ENCODE measurements at regions not wholly inside any gene's neighbourhood (a gene's known extent, or its start where the extent isn't known, plus 50 kb on each side); places are given as distances from the start of the nearest gene placed in this dataset.

DNA sequence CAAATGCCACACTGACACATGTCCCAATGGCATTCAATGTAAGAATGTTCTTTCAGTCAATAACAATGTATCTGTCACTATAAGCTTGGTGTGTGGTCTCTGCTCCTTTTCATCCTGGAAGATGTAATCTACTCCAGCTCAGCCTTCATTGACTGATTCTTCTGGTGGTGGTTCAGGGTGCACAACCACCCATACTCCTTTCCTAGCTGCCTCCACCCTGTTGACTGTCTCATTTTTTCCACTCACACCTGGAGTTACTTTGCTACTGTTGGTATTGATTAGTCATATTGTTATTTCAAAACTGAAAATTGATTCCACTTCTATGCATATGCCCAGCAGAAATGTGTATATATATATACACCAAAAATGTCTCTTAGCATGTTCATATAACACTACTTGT lies 140.5 kb downstream of the ASB9 start:
- in situ Hi-C loops (cut with HindIII; ENCODE audit: low pct_ligation_motif_present, low pct_unique_long_range_greater_than_20kb, low sequenced_read_pairs) = no loop called here
- DNase-seq = no peak

- DNase-seq = no peak
- in situ Hi-C loops (cut with HindIII; ENCODE audit: low pct_ligation_motif_present, low pct_unique_long_range_greater_than_20kb, low sequenced_read_pairs) = no loop called here
Observed at GRCh38 chrX:15128861-15129260, 141.0 kb downstream of the ASB9 start.

GRCh38 chrX:15127010-15127409 lies 142.9 kb downstream of the ASB9 start:
- in situ Hi-C loops (cut with HindIII; ENCODE audit: low pct_ligation_motif_present, low pct_unique_long_range_greater_than_20kb, low sequenced_read_pairs) = no loop called here
- DNase-seq = no peak

DNA sequence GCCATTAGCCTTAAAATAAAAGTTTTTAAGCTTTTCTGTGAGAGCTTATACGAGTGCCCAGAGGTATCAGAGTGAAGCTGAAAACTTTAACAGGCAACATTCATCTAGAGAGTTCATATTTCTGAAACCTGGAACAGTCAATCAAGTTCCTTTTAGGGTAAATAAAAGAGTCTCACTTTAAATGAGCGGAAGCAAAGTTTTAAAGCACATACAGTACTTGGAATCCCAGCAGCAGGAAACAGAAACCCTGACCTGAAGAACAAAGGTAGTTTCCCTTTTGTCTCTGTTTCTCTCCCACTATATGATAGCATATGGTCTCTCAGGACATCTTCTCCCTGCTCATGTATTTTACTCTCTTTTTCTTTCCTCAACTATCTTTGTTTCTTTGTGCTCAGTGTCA lies 153.0 kb downstream of the ASB9 start:
- no peak for DNase-seq
- in situ Hi-C loops (cut with HindIII; ENCODE audit: low pct_ligation_motif_present, low pct_unique_long_range_greater_than_20kb, low sequenced_read_pairs) = no loop called here

DNA sequence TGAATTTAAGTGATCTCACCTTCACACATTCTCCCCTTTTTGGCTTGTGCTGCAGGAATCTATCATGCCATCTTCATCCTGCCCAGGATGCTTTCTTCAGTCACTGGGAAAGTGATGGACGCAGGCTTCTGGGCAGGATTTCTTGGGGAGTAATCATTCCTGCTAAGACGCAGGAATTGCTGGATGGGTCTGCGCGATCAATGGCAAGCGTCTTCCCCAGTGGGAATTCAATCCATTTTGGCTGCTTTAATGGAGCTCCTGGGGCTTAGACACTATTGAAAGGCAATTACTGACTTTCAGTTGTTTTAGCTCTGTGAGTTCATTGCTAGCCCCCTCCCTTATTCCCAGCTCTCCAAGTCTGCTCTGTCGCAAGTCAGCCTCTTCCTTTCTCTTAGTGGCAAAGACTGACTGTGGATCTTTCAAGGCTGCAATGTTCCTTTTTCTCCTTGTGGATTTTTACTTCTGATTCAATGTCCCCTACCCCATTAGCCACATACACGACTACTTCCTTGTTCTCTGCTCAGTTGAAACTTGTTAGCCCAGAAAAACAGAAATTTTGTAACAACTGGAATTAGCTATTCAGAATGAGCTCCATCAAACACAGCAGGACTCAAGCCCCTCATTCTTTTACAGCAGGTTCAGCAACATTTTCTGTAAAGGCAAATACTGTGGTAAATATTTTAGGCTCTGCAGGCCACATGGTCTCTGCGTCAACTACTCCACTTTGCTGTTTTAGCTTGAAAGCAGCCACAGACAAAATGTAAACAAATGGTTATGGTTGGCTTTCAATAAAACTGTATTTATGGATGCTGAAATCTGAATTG lies 154.9 kb downstream of the ASB9 start:
- DNase-seq = no peak

DNA sequence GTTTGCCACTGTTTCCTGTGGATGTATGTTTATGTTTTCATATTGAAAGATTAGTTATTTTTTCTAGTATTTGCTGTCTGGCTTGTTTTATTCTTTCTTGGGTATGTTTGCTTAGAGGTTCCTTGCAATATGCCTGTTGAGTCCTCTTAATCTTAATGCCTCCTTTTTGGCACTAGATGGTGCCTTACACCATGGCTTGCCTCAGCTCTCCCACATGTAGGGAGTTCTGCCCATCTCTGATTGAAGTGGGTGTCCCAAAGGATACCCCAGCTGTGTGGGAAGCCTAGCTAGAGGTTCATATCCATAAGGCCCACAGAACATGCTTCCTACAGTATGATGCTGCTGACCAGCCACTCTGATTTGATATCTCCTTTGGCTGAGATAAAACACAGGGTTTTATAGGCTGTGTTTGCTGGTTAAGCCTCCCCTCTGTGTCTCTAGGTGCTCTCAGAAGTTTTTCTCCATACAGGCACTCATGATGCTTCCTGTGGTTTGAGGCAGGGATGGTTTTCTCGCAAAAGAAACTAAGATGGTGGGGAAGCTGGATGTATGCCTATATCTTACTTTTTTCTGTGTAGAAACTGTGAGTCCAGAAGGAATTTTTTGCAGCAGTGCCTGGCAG lies 162.4 kb downstream of the ASB9 start:
- peak; percentile 15 for DNase-seq
- in situ Hi-C loops (cut with HindIII; ENCODE audit: low pct_ligation_motif_present, low pct_unique_long_range_greater_than_20kb, low sequenced_read_pairs) = no loop called here

More for the DNA sequence above, 154.9 kb downstream of the ASB9 start:
- in situ Hi-C loops (cut with HindIII; ENCODE audit: low pct_ligation_motif_present, low pct_unique_long_range_greater_than_20kb, low sequenced_read_pairs) = no loop called here

DNA sequence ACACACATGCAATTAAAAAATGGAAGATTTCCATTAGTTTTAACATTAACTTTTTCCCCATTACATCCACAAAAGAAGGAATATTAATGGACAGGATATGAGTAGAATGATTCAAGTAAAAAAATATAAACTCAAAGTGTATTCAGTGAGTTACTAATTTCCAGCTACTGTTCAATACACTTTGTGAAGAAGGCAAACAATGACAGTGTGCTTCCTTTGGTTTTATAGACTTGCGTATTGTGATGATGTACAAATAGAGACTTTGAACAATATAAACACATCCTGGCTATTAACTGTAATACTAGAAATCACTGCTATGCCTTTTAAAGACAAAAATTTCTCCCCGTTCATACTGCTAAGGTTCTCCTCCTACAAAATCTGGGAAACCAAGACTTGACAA lies 171.4 kb downstream of the ASB9 start:
- in situ Hi-C loops (cut with HindIII; ENCODE audit: low pct_ligation_motif_present, low pct_unique_long_range_greater_than_20kb, low sequenced_read_pairs) = no loop called here
- DNase-seq = no peak

GRCh38 chrX:15087747-15088146 lies 182.1 kb downstream of the ASB9 start:
- no peak for DNase-seq
- in situ Hi-C loops (cut with HindIII; ENCODE audit: low pct_ligation_motif_present, low pct_unique_long_range_greater_than_20kb, low sequenced_read_pairs) = no loop called here

GRCh38 chrX:15073313-15073712 lies 196.6 kb downstream of the ASB9 start:
- no peak for DNase-seq
- in situ Hi-C loops (cut with HindIII; ENCODE audit: low pct_ligation_motif_present, low pct_unique_long_range_greater_than_20kb, low sequenced_read_pairs) = no loop called here

DNA sequence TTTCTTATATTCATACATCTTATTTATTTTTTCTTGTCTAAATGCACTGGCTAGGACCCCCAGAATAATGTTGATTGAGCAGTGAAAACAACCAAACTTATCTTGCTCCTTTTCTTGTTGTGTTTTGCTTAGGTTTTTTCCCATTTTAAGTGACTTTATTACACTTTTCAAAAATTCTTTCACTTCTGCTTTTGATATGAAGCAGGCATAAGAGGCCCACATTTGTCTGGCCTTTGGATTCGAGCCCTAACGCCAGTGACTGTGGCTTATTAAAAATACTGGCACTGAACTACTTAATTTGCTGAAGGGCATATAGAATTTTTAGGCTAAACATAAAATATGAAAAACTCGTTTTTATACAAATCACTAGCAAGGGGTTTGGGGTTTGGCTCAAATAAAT lies 197.0 kb downstream of the ASB9 start:
- in situ Hi-C loops (cut with HindIII; ENCODE audit: low pct_ligation_motif_present, low pct_unique_long_range_greater_than_20kb, low sequenced_read_pairs) = no loop called here
- DNase-seq = no peak

DNA sequence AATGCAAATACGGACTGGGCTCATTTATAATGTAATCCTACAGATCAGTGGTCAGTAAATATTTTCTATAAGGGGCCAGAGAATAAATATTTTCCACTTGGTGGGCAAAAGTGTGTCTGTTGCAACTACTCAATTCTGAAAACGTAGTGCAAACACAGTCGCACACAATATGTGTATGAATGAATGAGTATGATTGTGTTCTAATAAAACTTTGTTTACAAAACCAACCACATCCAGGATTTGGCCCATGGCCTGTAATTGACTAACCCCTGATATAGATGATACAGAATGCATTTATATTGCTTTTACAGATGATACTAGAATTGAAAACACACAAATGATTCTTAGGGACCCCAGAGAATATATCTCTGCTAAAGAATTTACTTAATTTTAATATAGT lies 197.6 kb downstream of the ASB9 start:
- in situ Hi-C loops (cut with HindIII; ENCODE audit: low pct_ligation_motif_present, low pct_unique_long_range_greater_than_20kb, low sequenced_read_pairs) = no loop called here
- no peak for DNase-seq

DNA sequence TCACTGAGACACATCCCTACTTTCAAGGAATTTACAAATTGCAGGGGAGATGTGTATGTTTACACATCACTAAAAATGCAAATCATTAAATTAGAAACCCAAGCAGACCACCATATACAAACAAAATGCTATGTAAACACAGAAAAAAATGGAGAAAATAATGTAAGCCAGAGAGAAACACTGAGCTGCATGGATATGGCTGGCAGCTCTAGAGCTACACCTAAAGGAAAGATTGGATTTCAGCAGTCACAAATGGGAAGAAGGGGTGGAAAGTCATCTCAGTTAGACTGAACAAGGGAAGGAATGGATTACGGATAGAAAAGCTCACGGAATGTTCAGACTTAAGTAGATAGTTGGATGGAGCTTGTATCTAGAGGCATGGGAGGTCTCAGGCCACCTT lies 186.3 kb downstream of the MOSPD2 start:
- in situ Hi-C loops (cut with HindIII; ENCODE audit: low pct_ligation_motif_present, low pct_unique_long_range_greater_than_20kb, low sequenced_read_pairs) = no loop called here
- no peak for DNase-seq

GRCh38 chrX:15056044-15056443 lies 182.8 kb downstream of the MOSPD2 start:
- in situ Hi-C loops (cut with HindIII; ENCODE audit: low pct_ligation_motif_present, low pct_unique_long_range_greater_than_20kb, low sequenced_read_pairs) = no loop called here
- DNase-seq = no peak

DNA sequence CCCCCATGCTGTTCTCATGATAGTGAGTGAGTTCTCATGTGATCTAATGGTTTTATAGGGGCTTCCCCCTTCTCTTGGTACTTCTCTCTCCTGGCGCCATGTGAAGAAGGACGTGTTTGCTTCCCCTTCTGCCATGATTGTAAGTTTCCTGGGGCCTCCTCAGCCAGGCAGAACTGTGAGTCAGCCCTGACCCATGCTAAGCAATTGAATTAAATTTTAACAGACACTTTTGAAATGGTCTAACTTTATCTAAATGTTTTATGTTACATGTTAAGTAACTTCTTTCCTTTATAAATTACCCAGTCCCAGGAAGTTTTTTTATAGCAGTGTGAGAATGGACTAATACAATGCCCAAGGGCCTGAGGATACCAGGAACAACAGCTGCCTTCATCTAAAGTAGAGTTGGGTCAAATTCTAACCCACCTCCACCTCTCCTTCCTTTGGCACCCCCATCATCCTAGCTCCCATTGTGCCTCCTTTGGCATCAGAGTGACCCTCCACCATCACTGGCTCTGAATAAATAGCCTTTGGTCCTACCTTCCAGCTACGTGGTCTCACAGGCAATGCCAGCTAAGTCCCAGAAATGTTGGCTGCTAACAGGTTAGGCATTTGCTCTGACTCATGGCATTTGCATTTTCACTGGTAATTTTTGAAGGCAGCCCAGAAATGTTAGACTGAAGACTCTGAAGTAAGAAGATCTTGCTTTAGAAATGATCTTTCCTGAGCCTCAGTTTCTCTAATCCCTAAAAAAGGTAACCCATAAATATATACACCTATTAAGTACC lies 182.1 kb downstream of the MOSPD2 start:
- in situ Hi-C loops (cut with HindIII; ENCODE audit: low pct_ligation_motif_present, low pct_unique_long_range_greater_than_20kb, low sequenced_read_pairs) = no loop called here
- DNase-seq = no peak

GRCh38 chrX:15050395-15050794 lies 177.2 kb downstream of the MOSPD2 start:
- in situ Hi-C loops (cut with HindIII; ENCODE audit: low pct_ligation_motif_present, low pct_unique_long_range_greater_than_20kb, low sequenced_read_pairs) = no loop called here

DNA sequence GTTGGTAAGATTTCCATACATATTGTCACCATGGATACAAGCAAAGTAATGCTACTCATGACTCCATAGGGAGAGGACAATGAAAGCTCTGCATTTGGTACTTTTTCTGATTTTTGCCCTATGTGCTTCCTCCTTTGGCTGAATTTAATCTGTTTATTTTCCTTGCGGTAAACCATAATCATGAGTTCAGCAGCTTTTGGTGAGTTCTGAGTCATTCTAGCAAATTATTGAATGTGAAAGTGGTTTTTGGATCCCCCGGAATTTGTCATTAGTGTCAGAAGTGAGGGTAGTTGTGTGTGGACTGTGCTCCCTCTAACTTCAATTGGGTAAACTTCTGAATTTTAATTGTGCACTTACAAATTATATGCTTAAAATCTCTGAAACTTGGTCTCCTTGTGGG lies 170.3 kb downstream of the MOSPD2 start:
- in situ Hi-C loops (cut with HindIII; ENCODE audit: low pct_ligation_motif_present, low pct_unique_long_range_greater_than_20kb, low sequenced_read_pairs) = no loop called here
- DNase-seq = no peak

More at GRCh38 chrX:15050395-15050794, 177.2 kb downstream of the MOSPD2 start:
- no peak for DNase-seq

- no peak for DNase-seq
- in situ Hi-C loops (cut with HindIII; ENCODE audit: low pct_ligation_motif_present, low pct_unique_long_range_greater_than_20kb, low sequenced_read_pairs) = no loop called here
Observed at GRCh38 chrX:15033917-15034316, 160.7 kb downstream of the MOSPD2 start.

- no peak for DNase-seq
- in situ Hi-C loops (cut with HindIII; ENCODE audit: low pct_ligation_motif_present, low pct_unique_long_range_greater_than_20kb, low sequenced_read_pairs) = no loop called here
Observed at GRCh38 chrX:15017491-15017890, 144.3 kb downstream of the MOSPD2 start.

DNA sequence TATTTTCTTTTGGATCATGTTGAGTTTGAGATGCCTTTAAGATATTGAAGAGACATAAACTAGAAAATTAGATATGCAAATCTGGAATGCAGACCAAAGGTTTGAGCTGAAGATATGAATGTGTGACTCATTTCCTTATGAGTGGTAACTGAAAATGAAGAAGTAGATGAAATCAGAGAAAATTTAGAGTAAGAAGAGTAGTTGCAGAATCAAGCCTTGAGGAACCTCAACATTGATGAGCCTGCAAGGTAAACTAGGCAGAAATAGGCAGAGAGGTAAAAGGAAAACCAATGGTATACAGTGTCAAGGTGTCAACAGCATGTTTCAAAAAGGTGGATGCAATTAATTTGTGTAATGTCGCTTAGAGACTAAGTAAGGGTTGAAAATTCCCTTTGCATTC lies 142.8 kb downstream of the MOSPD2 start:
- no peak for DNase-seq
- in situ Hi-C loops (cut with HindIII; ENCODE audit: low pct_ligation_motif_present, low pct_unique_long_range_greater_than_20kb, low sequenced_read_pairs) = no loop called here
